GM10266 (cell line): ENCODE measurements at regions not wholly inside any gene's neighbourhood (a gene's known extent, or its start where the extent isn't known, plus 50 kb on each side); places are given as distances from the start of the nearest gene placed in this dataset.

Experiments used
- DNase-seq: peaks from one replicate; pipeline ENCODE4 v3.0.0; 2012; ENCODE audit errors: extremely low spot score
- CTCF ChIP-seq: IDR thresholded peaks from 2 replicates; pipeline ENCODE4 v1.5.1; 2012; ENCODE audit warnings: mild to moderate bottlenecking, low read depth; ENCODE audit not compliant: control insufficient read depth, insufficient read depth; ENCODE audit errors: missing control alignments

GRCh38 chr12:126428769-126429168, 1363.5 kb downstream of the AACS start:
- DNase-seq, result no peak
- no peak for TF ChIP-seq CTCF

DNA sequence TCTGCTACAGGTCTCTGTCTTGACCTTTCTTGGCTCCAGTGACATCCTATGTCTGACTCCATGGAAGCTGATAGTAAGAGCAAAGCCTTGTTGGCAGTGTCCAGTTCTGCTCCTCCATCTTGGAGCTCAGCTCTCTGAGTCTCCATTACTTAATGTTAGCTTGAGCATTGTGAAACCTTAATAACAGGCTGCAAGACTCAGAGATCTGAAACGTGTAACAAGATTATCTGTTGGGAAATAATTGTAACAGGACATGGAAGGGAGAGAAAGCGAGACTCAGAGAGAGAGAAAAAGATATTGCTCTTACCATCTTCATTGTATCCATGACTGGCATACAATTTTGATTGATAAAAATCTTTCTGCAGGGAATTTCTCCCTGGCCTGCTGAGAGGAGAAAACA, 1365.7 kb downstream of the AACS start:
- no peak for DNase-seq
- TF ChIP-seq CTCF, result no peak

DNA sequence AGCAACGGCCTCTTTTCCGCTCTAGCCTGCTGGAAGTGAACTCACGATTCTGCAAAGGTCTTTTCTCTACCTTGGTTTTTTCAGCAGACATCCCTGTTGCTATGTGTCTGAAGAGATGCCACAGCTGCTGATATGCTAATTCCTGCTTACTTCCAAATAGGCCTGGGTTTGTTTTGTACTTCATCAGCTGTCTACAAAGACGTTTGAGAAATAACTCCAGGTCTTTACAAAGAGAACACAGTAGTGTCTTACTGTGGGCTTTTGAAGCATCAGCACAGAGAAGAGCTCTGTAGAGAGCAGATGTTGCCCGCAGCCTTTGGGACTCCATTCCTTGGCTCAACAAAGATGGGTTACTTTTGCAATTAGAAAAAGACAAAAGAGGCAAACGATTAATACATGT, 1366.5 kb downstream of the AACS start:
- DNase-seq, result no peak
- TF ChIP-seq CTCF, result no peak

DNA sequence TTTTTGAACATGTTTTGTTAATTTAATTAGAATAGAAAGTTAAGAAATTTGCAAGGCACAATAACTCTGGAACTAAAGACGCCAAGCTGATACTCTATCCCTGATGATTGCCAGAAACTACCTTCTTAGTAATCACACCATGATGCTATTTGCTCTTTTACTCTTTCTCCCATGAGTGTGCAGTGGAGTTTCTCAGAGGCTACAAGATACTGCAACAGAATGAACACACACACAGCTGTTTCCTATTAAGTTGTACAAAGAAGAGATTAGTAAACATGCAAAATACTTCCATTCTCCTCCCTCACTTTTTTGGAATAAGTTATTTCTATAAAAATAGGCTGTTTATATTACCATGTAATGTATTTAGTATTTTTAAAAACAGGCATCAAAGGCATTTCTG, 1367.5 kb downstream of the AACS start:
- no peak for TF ChIP-seq CTCF
- DNase-seq, result no peak

GRCh38 chr12:126434412-126434985, 1369.3 kb downstream of the AACS start:
- no peak for TF ChIP-seq CTCF
- no peak for DNase-seq

- no peak for DNase-seq
- no peak for TF ChIP-seq CTCF
Measured at GRCh38 chr12:126436041-126436440, 1370.8 kb downstream of the AACS start.

DNA sequence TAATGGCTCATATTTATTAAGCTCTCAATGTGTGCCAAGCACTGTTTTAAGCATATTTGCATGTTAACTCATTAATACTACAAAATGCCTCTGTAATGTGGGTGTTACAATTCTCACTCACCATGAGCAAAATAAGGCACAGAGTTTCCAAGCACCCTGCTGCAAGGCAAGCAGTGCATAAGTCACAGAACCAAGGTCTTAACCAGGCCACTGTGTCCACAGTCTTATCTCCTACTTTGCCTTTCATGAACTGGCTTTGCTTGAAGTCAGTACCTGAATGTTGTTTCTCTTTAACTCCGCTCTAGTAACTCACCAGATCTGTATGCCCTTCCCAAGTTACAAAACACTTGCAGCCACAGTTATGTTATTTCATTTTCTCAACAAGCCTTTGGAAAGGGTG, 1372.7 kb downstream of the AACS start:
- no peak for TF ChIP-seq CTCF
- no peak for DNase-seq
